Kasumi-1 (cell line): ENCODE measurements at regions not wholly inside any gene's neighbourhood (a gene's known extent, or its start where the extent isn't known, plus 50 kb on each side); places are given as distances from the start of the nearest gene placed in this dataset.

Source experiments
- DNase-seq, 2 experiments: peaks; one replicate each; lab custom pipeline; 2025; lab: John Stamatoyannopoulos, UW

DNA sequence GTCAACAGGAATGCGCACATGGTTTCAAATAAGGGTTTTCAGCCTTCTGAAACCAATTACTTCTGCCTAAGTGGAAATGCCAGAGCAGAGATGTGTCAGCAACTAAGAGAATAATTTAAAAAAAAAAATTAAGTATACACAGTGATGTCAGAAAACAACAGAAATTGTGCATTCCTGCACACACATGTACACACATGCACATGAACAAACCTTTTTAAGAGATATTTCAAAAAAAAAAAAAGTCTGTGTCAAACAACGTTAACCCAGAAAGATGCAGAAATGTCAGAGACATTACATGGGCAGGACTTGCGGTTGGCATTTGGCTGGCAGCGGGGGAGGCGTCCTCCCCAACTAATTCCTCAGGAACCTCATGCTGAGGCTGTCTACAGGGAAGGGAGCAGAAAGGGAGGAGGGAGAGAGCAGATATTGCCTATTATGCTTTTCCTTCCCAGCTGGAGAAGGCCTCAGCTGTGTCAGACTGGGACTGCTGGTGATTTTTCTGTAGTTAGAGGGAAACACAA, 536.9 kb upstream of the WWC1 start:
- DNase-seq: no peak

DNA sequence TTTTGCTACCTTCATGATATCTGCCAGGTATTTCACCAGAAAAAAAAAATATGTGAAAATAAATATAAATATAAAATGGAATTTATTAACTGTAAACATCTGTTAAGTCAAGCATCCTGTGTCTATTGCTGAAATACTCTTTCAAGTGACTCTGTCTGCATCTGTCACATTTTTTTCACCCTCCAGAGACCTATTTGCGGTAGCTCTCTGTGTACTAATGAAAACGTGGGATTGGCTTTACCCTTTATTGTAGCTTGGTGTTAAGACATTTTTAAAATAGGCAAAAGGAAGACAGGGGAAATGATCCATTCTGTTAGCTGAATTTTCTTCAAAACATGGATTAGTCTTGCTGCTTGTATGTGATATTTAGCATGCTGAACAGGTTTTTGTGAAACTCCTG, 536.0 kb upstream of the WWC1 start:
- no peak for DNase-seq

GRCh38 chr5:167759057-167759821, 532.2 kb upstream of the WWC1 start:
- no peak for DNase-seq

- DNase-seq: no peak
Measured at GRCh38 chr5:167763772-167764171, 527.7 kb upstream of the WWC1 start.

DNA sequence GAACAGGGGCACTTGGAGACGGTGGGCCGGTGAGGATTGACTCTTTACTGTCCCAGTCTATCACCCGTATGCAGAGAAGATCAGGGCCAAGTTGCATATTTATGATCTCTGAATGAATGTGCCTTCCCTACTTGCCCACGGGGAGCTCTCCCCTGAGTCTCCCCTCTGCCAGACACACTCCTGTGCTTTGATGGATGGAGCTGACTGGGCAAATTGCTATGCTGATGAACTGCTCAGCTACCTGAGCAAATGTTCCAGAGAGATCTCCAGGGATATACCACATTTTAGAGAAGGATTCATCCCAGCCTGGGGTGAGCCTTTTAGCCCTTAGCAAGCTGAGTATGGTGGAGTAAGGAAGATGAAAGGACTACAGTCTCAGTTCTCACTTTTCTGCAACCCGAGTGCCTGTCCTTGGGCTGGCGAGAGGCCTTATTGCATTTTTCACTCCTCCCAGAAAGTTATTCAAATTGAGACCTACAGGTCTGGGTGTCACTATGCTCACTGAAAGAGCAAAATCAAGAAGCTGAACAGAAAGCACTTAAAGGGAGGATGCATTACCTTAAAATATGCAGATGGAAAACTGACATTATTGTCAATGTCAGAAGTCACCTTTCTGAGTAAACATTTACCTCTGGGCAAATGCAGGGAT, 526.7 kb upstream of the WWC1 start:
- no peak for DNase-seq

DNA sequence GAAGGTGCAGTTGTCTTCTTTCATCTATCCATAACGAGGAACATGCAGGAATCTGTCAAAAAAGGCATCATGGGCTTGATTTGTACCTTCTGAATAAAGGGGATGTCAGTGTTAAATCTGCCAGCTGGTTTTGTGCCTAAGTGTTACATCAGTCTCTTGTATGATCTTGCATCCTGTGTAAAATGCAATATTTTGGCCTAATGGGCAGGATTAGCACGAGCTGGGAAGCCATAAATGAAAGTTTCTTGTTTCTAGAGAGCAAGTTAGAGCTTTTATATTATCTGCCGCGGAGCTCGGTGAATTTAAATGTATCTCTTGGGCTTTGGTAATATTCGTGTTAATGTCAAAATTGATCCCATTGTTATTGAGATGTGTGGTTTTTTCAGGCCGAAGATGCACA, 526.1 kb upstream of the WWC1 start:
- DNase-seq: no peak

GRCh38 chr5:167766957-167767356, 524.5 kb upstream of the WWC1 start:
- DNase-seq: no peak

DNA sequence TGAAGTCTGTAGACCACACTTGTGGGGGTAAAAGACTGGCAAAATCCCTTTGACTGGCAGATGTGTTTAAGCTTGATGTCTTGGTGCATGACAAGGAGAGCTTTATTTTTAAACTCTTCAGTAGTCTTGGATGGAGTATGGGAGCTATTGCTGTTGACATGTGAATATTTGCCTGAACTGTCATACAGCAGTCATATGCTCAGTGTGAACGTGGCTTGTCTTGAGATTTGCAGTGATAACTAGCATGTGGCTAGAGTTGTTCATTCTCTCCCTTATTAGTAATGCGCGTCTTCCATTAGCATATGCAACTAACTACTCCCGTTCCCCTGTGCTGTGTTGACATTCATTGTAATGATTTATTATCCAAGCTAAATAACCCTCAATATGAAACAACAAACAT, 523.6 kb upstream of the WWC1 start:
- DNase-seq: no peak

DNA sequence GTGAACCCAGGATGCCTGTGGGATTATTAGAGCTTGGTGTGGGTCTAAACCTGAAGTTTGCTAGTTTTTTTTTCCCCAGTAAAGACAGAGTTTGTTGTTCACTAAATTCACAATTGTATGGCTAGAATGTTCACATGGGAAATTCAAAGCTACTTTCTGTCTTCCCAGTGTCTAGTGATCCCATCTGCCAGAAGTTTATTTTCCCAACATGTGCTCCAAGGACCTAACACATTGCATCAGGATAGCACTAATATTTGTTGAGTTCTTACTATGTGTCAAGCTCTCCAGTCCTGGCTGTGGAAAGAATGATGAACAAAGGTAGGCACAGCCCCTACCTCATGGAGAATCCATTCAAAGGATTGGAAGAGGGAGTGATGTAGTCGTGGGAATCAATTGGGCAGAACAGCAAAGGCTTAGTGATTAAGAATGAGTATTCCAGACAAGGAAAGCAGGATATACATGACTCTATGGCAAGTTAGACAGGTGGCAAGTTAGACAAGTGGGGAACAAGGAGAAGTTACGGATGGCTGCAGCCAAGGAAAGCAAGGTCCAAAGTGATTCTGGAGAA, 521.5 kb upstream of the WWC1 start:
- no peak for DNase-seq

- DNase-seq: no peak
Measured at GRCh38 chr5:167770461-167770860, 521.0 kb upstream of the WWC1 start.

DNA sequence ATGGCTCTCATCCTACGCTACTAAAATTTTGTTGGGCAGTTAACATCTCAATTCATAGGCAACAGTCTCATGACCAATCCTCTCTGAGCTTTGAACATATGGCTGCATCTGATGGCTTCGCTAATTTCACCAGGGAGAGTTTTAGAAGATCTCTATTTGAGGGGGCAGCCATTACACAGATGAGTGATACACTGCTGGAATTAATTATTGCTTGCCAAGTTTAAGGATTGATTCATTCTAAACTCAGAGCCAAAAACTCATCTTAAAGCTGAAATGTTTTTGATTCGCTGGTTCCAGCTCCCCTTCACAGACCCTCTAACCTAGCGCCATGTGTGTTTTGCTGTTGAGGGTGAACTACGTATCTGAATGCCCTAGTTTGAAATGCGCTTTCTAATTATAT, 519.9 kb upstream of the WWC1 start:
- no peak for DNase-seq

DNA sequence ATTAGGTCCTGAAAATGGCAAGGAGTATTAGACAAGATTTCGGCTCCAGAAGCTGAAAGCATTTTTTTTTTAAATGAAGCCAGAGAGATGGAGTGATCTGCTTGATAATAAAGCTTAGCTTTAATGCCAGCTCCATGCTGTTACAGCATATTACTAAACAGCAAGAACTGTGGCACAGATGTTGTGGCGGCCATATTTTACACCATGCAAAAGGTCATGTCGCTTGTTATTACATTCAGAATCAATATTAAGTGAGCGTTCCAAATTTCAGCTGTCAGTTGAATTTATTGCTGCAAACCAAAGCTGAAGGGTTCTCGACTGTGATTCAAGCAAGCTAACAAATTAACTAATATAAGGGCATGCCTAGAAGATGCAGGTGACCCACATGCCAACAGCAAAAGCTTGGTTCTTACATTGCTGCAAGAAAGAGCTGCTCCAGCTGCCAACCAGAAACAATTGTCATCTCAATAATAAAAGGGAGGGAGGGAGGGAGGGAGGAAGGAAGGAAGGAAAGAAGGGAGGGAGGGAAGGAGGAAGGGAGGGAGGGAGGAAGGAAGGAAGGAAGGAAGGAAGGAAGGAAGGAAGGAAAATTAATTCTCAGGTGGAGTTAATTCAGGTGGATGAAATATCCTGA, 517.7 kb upstream of the WWC1 start:
- DNase-seq: no peak

- DNase-seq: no peak
Measured at GRCh38 chr5:167777746-167778145, 513.7 kb upstream of the WWC1 start.

DNA sequence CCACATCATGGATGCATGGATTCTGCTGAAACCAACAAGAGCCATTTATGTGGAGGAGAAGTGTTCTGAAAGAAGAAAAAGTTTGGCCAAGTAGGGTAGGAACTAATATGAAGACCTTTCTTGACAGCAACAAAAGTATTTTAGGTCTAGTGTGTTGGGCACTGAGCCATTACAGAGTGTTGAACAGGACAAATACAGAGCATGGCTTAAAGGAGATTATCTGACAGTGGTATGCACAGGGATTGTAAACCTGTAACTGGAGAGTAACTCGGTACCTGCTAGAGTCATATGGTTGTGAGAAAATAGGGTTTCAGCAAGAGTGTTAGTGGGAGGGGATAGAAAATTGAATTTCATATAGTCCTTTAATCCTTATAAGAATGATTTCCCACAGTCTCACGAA, 513.2 kb upstream of the WWC1 start:
- DNase-seq: no peak

- DNase-seq: no peak
Measured at GRCh38 chr5:167779644-167780043, 511.8 kb upstream of the WWC1 start.

- no peak for DNase-seq
Measured at GRCh38 chr5:167780177-167780576, 511.3 kb upstream of the WWC1 start.

DNA sequence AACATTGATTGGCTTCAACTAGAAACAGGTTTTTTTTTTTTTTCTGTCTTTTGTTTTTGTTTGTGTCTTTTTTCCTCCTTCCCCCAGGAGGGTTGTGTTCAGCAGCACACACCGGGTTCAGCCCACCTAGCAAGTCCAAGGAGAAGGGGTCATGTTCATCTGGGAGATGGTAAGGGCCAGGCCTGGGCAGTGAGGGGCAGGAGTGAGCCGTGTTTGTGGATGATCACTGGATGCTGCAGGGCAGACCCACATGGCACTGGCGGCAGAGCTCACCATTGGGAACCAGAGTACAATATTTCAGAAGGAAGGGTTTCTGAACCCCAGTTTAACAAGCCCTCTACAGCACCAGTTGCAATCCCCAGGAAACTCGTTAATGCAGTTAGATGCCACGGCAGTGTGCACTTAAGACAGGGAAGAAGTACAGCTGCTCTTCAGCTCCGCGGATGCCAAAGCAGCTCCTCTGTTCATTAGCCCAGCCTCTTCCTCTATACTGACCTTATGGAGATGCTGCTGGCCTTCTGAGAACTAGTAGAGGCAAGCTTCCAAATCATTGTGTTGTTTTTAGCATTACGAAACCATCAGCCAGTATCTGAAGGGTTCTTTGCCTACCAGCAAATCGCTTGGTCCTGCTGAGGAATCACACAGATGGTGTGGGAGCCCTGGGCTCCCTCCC, 508.2 kb upstream of the WWC1 start:
- no peak for DNase-seq

- peak; percentile 67 to 70 for DNase-seq
Measured at GRCh38 chr5:167785106-167785505, 506.3 kb upstream of the WWC1 start.

DNA sequence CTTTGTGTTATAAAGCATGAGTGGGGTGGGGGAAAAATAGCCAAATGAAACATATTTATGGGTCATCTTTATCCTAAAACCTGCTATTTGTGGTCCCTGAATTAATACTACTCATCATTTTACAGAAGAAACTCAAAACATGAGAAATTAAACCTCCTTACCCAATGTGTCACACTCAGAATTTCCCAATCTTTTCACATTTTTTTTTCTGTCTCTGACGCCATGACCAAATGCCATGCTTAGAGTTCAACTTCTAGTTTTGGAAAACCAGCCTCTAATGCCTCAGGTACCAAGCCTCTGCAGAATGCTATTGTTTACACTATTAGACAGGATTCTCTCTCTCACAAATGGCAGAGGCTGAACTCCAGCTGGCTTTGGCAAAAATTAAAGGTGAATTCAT, 505.5 kb upstream of the WWC1 start:
- no peak for DNase-seq

GRCh38 chr5:167786871-167787578, 504.4 kb upstream of the WWC1 start:
- DNase-seq: no peak

GRCh38 chr5:167790045-167790444, 501.4 kb upstream of the WWC1 start:
- DNase-seq: no peak
